ENCODE measurements at regions not wholly inside any gene's neighbourhood (a gene's known extent, or its start where the extent isn't known, plus 50 kb on each side); places are given as distances from the start of the nearest gene placed in this dataset.

- TF ChIP-seq SIN3A (conservative IDR thresholded peaks at IDR 0.05 in 1 of 2, IDR thresholded peaks at IDR 0.05 in 1 of 2; ENCODE audit: low read depth in 1 of 2, low read length in 2 of 2): no peak
- TF ChIP-seq MAX (IDR thresholded peaks at IDR 0.05): no peak
- no peak for TF ChIP-seq SP4 (IDR thresholded peaks at IDR 0.05; ENCODE audit: low read length)
- no peak for TF ChIP-seq POLR2AphosphoS5 (IDR thresholded peaks at IDR 0.05; ENCODE audit: low read depth, low read length)
- TF ChIP-seq ATF2 (IDR thresholded peaks at IDR 0.05; ENCODE audit: low read length): no peak
- no peak for TF ChIP-seq TAF7 (optimal IDR thresholded peaks at IDR 0.05; ENCODE audit: borderline replicate concordance, low read depth, low read length)
- TF ChIP-seq KDM1A (IDR thresholded peaks at IDR 0.05; ENCODE audit: borderline replicate concordance, low read length): no peak
- no peak for TF ChIP-seq TBP (IDR thresholded peaks at IDR 0.05; ENCODE audit: low read depth, low read length)
- TF ChIP-seq RXRA (IDR thresholded peaks at IDR 0.05; ENCODE audit: insufficient read depth, low read depth, low read length): no peak
Measured at GRCh38 chr20:57856658-57857057, 146.8 kb upstream of the PMEPA1 start (continued).

All from H1 (cell line).